SH-SY5Y (cell line): ENCODE measurements at regions not wholly inside any gene's neighbourhood (a gene's known extent, or its start where the extent isn't known, plus 50 kb on each side); places are given as distances from the start of the nearest gene placed in this dataset.

ENCODE experiments used
- GATA2 ChIP-seq: IDR thresholded peaks from 2 replicates; pipeline ENCODE4 v1.6.1; 2011; ENCODE audit warnings: mild to moderate bottlenecking, low read depth, low read length
- GATA3 ChIP-seq: IDR thresholded peaks from 2 replicates; pipeline ENCODE4 v1.6.1; 2011; ENCODE audit warnings: low read depth, mild to moderate bottlenecking, low read length, moderate library complexity

DNA sequence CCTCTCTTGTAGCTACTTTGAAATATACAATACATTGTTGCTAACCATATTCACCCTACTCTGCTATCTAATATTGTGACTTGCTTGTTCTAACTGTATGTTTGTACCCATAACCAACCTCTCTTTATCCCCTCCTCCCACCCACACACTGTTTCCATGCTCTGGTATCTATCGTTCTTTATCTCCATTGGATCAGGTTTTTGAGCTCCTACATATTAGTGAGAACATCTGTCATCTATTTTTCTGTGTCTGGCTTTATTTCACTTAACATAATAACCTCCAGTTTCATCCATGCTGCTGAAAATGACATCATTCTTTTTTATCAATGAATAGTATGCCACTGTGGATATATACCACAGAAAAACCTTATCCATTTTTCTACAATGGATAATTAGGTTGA lies 1230.1 kb downstream of the PLA2G4A start:
- TF ChIP-seq GATA2 (no peak), GATA3 (peak; percentile 72)
